ENCODE measurements at regions not wholly inside any gene's neighbourhood (a gene's known extent, or its start where the extent isn't known, plus 50 kb on each side); places are given as distances from the start of the nearest gene placed in this dataset.

- no peak overlapping the region for H3K4me3 Mint-ChIP-seq (ENCODE audit: unreplicated experiment)
- no peaks in the 10 kb centered on the region for H3K27me3 Mint-ChIP-seq (ENCODE audit: insufficient read depth, unreplicated experiment)
- POLR2A ChIA-PET = no interaction called here
- TF ChIP-seq CTCF (IDR thresholded peaks at IDR 0.05; ENCODE audit: unreplicated experiment) = no peak
- BruUV-seq (replicated peaks) = no TSS peak
- H3K36me3 Mint-ChIP-seq (ENCODE audit: insufficient read depth, unreplicated experiment) = no peaks in the 10 kb centered on the region
- intact Hi-C loops (cut with micrococcal nuclease) = no loop called here
- H3K27ac Mint-ChIP-seq (ENCODE audit: low read depth, unreplicated experiment) = no peak overlapping the region
- DNase-seq (ENCODE audit: unreplicated experiment) = no peak
- H3K4me1 Mint-ChIP-seq (ENCODE audit: insufficient read depth, unreplicated experiment) = no peaks in the 10 kb centered on the region
- CTCF ChIA-PET = no interaction called here
- H3K9me3 Mint-ChIP-seq (ENCODE audit: unreplicated experiment) = peaks cover 18% of the 10 kb centered on the region
Measured at GRCh38 chr11:134607963-134608750, 196.1 kb upstream of the B3GAT1 start.

- peaks cover 18% of the 10 kb centered on the region for H3K9me3 Mint-ChIP-seq (ENCODE audit: unreplicated experiment)
- no peaks in the 10 kb centered on the region for H3K27me3 Mint-ChIP-seq (ENCODE audit: insufficient read depth, unreplicated experiment)
- H3K27ac Mint-ChIP-seq (ENCODE audit: low read depth, unreplicated experiment) = no peak overlapping the region
- no TSS peak for BruUV-seq (replicated peaks)
- H3K4me1 Mint-ChIP-seq (ENCODE audit: insufficient read depth, unreplicated experiment) = no peaks in the 10 kb centered on the region
- intact Hi-C loops (cut with micrococcal nuclease) = no loop called here
- POLR2A ChIA-PET = no interaction called here
- no peak for TF ChIP-seq CTCF (IDR thresholded peaks at IDR 0.05; ENCODE audit: unreplicated experiment)
- H3K4me3 Mint-ChIP-seq (ENCODE audit: unreplicated experiment) = no peak overlapping the region
- no peaks in the 10 kb centered on the region for H3K36me3 Mint-ChIP-seq (ENCODE audit: insufficient read depth, unreplicated experiment)
- CTCF ChIA-PET = interaction anchor here (0.7 kb wide), 1 partner anchor 80 kb away, joined by 3 read pairs; no protein-coding TSS in a partner anchor
- DNase-seq (ENCODE audit: unreplicated experiment) = no peak
Measured at GRCh38 chr11:134606251-134606650, 194.2 kb upstream of the B3GAT1 start.

- no peak overlapping the region for H3K4me3 Mint-ChIP-seq (ENCODE audit: unreplicated experiment)
- CTCF ChIA-PET = no interaction called here
- intact Hi-C loops (cut with micrococcal nuclease) = no loop called here
- no peaks in the 10 kb centered on the region for H3K36me3 Mint-ChIP-seq (ENCODE audit: insufficient read depth, unreplicated experiment)
- BruUV-seq (replicated peaks) = no TSS peak
- no peak overlapping the region for H3K27ac Mint-ChIP-seq (ENCODE audit: low read depth, unreplicated experiment)
- POLR2A ChIA-PET = no interaction called here
- peaks cover 18% of the 10 kb centered on the region for H3K9me3 Mint-ChIP-seq (ENCODE audit: unreplicated experiment)
- no peaks in the 10 kb centered on the region for H3K4me1 Mint-ChIP-seq (ENCODE audit: insufficient read depth, unreplicated experiment)
- no peaks in the 10 kb centered on the region for H3K27me3 Mint-ChIP-seq (ENCODE audit: insufficient read depth, unreplicated experiment)
- TF ChIP-seq CTCF (IDR thresholded peaks at IDR 0.05; ENCODE audit: unreplicated experiment) = no peak
- no peak for DNase-seq (ENCODE audit: unreplicated experiment)
Measured at GRCh38 chr11:134604886-134605285, 192.8 kb upstream of the B3GAT1 start.

- no peaks in the 10 kb centered on the region for H3K27me3 Mint-ChIP-seq (ENCODE audit: insufficient read depth, unreplicated experiment)
- no peak overlapping the region for H3K27ac Mint-ChIP-seq (ENCODE audit: low read depth, unreplicated experiment)
- no peaks in the 10 kb centered on the region for H3K36me3 Mint-ChIP-seq (ENCODE audit: insufficient read depth, unreplicated experiment)
- ChIA-PET CTCF (no interaction called here), POLR2A (no interaction called here)
- H3K4me1 Mint-ChIP-seq (ENCODE audit: insufficient read depth, unreplicated experiment) = no peaks in the 10 kb centered on the region
- intact Hi-C loops (cut with micrococcal nuclease) = no loop called here
- no peak for TF ChIP-seq CTCF (IDR thresholded peaks at IDR 0.05; ENCODE audit: unreplicated experiment)
- peaks cover 13% of the 10 kb centered on the region for H3K9me3 Mint-ChIP-seq (ENCODE audit: unreplicated experiment)
- no peak for DNase-seq (ENCODE audit: unreplicated experiment)
- no peak overlapping the region for H3K4me3 Mint-ChIP-seq (ENCODE audit: unreplicated experiment)
- no TSS peak for BruUV-seq (replicated peaks)
Measured at GRCh38 chr11:134599299-134599771, 187.3 kb upstream of the B3GAT1 start.

Measured in MCF 10A (cell line).